ENCODE measurements at regions not wholly inside any gene's neighbourhood (a gene's known extent, or its start where the extent isn't known, plus 50 kb on each side); places are given as distances from the start of the nearest gene placed in this dataset.

DNA sequence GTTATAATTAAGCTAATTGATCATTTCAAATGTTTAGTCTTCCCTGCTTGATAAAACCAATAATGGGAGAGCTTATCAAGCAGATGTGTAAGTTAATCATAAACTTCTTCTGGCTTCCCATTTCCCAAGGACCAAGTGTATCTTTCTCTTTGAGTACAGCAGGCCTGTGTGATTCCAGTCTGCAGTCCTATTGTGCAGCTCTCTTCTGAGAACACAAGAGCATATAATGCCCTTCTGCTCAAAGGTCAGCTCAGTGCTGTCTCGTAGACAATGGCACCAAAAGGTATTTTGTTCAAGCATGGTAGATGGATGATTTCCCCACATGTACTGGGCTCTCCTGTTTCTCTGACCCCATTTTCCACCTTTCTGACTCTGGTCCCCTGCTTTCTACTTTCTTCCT, 101.8 kb upstream of the DYRK2 start:
- TF ChIP-seq CTCF (IDR thresholded peaks at IDR 0.05), result no peak
- TF ChIP-seq POLR2A (IDR thresholded peaks at IDR 0.05), result no peak
- TF ChIP-seq EP300 (IDR thresholded peaks at IDR 0.05), result no peak

Data from tibial nerve (tissue), 4 donors.